Panc1 (cell line): ENCODE measurements at regions not wholly inside any gene's neighbourhood (a gene's known extent, or its start where the extent isn't known, plus 50 kb on each side); places are given as distances from the start of the nearest gene placed in this dataset.

Experiments used
- ATAC-seq: fragments of 200-7000 bp; cut with Tn5 transposase; 2 replicates; pipeline ENCODE4 v1.9.1; 2020; ENCODE audit warnings: mild to moderate bottlenecking, moderate library complexity
- BruUV-seq: library from RNA; stranded (reverse); fragments of 400-500 nt; replicated peaks from 2 replicates; lab custom pipeline; 2021; lab: Mats Ljungman, UMichigan
- CTCF ChIA-PET: fragments of 300-600 bp; sonication (Branson Sonifier 250); formaldehyde crosslinking; loops from one replicate; lab custom pipeline; 2022; ENCODE audit warnings: antibody characterized with exemption; lab: Charles Lee
- POLR2A ChIA-PET: fragments of 300-600 bp; sonication (Branson Sonifier 250); formaldehyde crosslinking; loops from one replicate; lab custom pipeline; 2022; ENCODE audit warnings: antibody characterized with exemption; lab: Charles Lee
- DNase-seq: peaks from one replicate; pipeline ENCODE4 v3.0.0-alpha.2; 2010; ENCODE audit warnings: low read depth, low spot score
- H3K27ac ChIP-seq: 2 replicates; pipeline ENCODE4 v1.5.1; 2011; ENCODE audit warnings: mild to moderate bottlenecking, low read length, inconsistent platforms
- H3K27me3 ChIP-seq: fragments of 200-500 bp; sonication (Bioruptor generic); 2 replicates; pipeline ENCODE4 v1.6.0; 2014; ENCODE audit warnings: low read length, inconsistent platforms; ENCODE audit not compliant: control insufficient read depth, insufficient read depth
- H3K36me3 ChIP-seq: fragments of 200-500 bp; sonication (Bioruptor generic); 2 replicates; pipeline ENCODE4 v1.5.1; 2014; ENCODE audit warnings: inconsistent platforms, mild to moderate bottlenecking, low read length, moderate library complexity; ENCODE audit not compliant: control insufficient read depth, insufficient read depth
- H3K4me1 ChIP-seq: 2 replicates; pipeline ENCODE4 v1.5.1; 2011; ENCODE audit warnings: inconsistent platforms, mild to moderate bottlenecking, low read length, moderate library complexity; ENCODE audit not compliant: control insufficient read depth, insufficient read depth
- H3K4me3 ChIP-seq, 2 experiments: 2 replicates each; pipeline ENCODE4 v1.5.1; 2011 to 2012; ENCODE audit warnings: low read depth in 2 of 2, low read length in 2 of 2, mild to moderate bottlenecking in 2 of 2, inconsistent platforms in 1 of 2, moderate library complexity in 1 of 2
- H3K9me3 ChIP-seq: fragments of 200-500 bp; sonication (Bioruptor generic); 2 replicates; pipeline ENCODE4 v1.5.1; 2014; ENCODE audit warnings: low read depth, mild to moderate bottlenecking, inconsistent platforms, low read length, moderate library complexity; ENCODE audit not compliant: control insufficient read depth, insufficient read depth
- POLR2AphosphoS5 ChIP-seq: IDR thresholded peaks from 2 replicates; pipeline ENCODE4 v1.6.1; 2012; ENCODE audit warnings: mild to moderate bottlenecking, low read depth, low read length, moderate library complexity
- SIN3A ChIP-seq: IDR thresholded peaks from 2 replicates; pipeline ENCODE4 v1.6.1; 2012; ENCODE audit warnings: low read depth, mild to moderate bottlenecking, low read length, moderate library complexity, borderline replicate concordance; ENCODE audit not compliant: insufficient read depth
- TCF7L2 ChIP-seq: IDR thresholded peaks from 2 replicates; pipeline ENCODE4 v1.6.1; 2011; ENCODE audit warnings: mild to moderate bottlenecking, low read depth, low read length, inconsistent platforms
- in situ Hi-C: cut with HindIII; loops from 2 replicates; pipeline ENCODE4 v1.10.0; 2016; ENCODE audit warnings: low sequenced_read_pairs, low pct_unique_long_range_greater_than_20kb
- intact Hi-C: fragments of 100-400 bp; cut with micrococcal nuclease; formaldehyde crosslinking; loops from one replicate; pipeline ENCODE4 v1.10.0; 2022; ENCODE audit not compliant: unreplicated experiment
- TF ChIP-seq, protein P1 (sequence below), 2 experiments: IDR thresholded peaks; 2 replicates each; pipeline ENCODE4 v1.6.1; 2011 to 2012; ENCODE audit warnings: low read depth in 2 of 2, control low read depth in 1 of 2, low read length in 1 of 2, mild to moderate bottlenecking in 1 of 2, moderate library complexity in 1 of 2; ENCODE audit not compliant: insufficient read depth in 1 of 2
- TF ChIP-seq, protein P2 (sequence below): fragments of 450-650 bp; IDR thresholded peaks from 2 replicates; pipeline ENCODE4 v1.5.1; 2017; ENCODE audit warnings: mild to moderate bottlenecking

DNA sequence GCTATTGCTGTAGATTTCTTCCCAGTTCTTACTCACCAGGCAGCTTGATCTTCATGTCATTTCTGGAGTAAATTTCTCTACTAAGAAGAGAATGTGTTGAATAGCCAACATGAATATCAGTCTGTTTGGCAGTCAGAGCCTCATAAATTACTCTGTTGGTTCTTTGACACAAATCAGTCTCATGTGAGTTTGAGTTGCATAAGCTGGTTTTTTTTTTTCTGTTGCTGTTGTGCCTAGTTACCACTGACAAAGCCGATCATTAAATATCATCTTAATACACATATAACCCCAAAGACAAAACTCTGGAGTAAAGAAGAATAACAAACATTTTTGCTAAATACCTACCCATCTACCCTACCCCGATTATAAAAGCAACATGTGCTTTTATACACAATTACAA is 240.5 kb upstream of the KCNJ16 start:
- Histone ChIP-seq H3K4me3 (no peak overlapping the region), H3K27ac (no peak overlapping the region), H3K4me1 (no peaks in the 10 kb centered on the region), H3K27me3 (no peaks in the 10 kb centered on the region), H3K9me3 (no peaks in the 10 kb centered on the region), H3K36me3 (no peaks in the 10 kb centered on the region)
- no TSS peak for BruUV-seq
- ChIA-PET POLR2A (no interaction called here), CTCF (no interaction called here)
- no peak for DNase-seq
- no peak for ATAC-seq
- in situ Hi-C loops = no loop called here
- TF ChIP-seq, protein P1, sequence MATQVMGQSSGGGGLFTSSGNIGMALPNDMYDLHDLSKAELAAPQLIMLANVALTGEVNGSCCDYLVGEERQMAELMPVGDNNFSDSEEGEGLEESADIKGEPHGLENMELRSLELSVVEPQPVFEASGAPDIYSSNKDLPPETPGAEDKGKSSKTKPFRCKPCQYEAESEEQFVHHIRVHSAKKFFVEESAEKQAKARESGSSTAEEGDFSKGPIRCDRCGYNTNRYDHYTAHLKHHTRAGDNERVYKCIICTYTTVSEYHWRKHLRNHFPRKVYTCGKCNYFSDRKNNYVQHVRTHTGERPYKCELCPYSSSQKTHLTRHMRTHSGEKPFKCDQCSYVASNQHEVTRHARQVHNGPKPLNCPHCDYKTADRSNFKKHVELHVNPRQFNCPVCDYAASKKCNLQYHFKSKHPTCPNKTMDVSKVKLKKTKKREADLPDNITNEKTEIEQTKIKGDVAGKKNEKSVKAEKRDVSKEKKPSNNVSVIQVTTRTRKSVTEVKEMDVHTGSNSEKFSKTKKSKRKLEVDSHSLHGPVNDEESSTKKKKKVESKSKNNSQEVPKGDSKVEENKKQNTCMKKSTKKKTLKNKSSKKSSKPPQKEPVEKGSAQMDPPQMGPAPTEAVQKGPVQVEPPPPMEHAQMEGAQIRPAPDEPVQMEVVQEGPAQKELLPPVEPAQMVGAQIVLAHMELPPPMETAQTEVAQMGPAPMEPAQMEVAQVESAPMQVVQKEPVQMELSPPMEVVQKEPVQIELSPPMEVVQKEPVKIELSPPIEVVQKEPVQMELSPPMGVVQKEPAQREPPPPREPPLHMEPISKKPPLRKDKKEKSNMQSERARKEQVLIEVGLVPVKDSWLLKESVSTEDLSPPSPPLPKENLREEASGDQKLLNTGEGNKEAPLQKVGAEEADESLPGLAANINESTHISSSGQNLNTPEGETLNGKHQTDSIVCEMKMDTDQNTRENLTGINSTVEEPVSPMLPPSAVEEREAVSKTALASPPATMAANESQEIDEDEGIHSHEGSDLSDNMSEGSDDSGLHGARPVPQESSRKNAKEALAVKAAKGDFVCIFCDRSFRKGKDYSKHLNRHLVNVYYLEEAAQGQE (IDR thresholded peaks at IDR 0.05; ENCODE audit: insufficient read depth in 1 of 2, low read depth in 2 of 2, low read length in 1 of 2) = no peak
- TF ChIP-seq, protein P2, sequence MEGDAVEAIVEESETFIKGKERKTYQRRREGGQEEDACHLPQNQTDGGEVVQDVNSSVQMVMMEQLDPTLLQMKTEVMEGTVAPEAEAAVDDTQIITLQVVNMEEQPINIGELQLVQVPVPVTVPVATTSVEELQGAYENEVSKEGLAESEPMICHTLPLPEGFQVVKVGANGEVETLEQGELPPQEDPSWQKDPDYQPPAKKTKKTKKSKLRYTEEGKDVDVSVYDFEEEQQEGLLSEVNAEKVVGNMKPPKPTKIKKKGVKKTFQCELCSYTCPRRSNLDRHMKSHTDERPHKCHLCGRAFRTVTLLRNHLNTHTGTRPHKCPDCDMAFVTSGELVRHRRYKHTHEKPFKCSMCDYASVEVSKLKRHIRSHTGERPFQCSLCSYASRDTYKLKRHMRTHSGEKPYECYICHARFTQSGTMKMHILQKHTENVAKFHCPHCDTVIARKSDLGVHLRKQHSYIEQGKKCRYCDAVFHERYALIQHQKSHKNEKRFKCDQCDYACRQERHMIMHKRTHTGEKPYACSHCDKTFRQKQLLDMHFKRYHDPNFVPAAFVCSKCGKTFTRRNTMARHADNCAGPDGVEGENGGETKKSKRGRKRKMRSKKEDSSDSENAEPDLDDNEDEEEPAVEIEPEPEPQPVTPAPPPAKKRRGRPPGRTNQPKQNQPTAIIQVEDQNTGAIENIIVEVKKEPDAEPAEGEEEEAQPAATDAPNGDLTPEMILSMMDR = no peak
- TF ChIP-seq POLR2AphosphoS5 = no peak
- intact Hi-C loops = no loop called here

DNA sequence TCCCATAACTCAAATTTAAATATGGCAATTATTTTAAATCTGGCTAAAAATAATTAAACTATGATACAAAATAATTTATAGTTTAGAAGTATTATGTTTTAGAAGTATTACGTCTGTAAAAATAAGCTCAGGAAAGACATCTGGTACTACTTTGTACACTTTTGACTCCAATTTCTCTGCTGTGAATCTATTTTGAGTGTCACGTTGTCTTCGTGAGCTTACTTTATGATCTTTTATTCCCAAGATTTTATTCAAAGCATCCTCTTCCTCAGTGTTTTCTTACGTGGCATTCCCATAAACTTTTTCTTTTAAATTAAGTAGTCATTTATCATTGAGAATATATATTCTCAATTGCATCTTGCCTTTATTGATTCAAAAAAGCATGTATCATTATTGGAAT is 223.3 kb upstream of the KCNJ16 start:
- Histone ChIP-seq H3K4me3 (no peak overlapping the region), H3K4me1 (0 out of 2 replicates have a peak, but pooled peaks cover 2% of the 10 kb centered on the region), H3K27me3 (no peaks in the 10 kb centered on the region), H3K36me3 (no peaks in the 10 kb centered on the region), H3K9me3 (no peaks in the 10 kb centered on the region; the same call in 1 of the 2 replicates), H3K27ac (no peak overlapping the region)
- intact Hi-C loops = no loop called here
- ATAC-seq (no peak), DNase-seq (no peak)
- ChIA-PET POLR2A (no interaction called here), CTCF (no interaction called here)
- in situ Hi-C loops = no loop called here
- BruUV-seq = no TSS peak
- TF ChIP-seq, protein P2 = no peak
- no peak for TF ChIP-seq TCF7L2

DNA sequence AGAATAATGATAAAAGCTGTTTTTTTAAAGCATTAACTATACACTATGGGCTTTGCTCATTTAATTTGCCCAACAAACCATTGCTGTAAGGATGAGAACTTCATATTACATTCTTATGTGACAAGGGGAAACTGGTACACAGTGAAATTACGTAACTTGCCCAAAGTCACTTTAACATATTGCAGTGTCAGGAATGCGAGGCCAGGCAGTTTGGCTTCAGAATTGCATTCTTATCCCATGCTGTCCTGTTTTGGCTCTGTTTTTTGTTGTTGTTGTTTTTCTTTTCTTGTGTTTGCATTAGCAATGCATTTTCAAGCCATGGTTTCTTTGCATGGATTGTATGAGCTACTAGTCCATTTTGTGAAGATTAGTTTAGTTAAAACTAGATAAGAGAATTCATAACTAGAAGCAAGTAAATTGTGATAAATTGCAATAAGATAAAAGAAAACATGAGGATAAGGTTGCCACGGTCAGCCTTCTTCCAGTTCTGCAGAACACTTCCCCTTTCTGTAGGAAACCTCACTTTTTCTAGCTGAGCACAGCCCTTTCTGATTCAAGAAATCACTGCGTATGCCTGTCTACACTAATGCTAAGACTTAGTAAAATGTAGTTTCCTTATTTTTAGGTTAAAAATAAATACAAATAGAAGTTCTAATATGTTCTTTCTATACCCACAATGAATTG is 221.3 kb upstream of the KCNJ16 start:
- DNase-seq = no peak

More for the DNA sequence above, 221.3 kb upstream of the KCNJ16 start:
- Histone ChIP-seq H3K9me3 (no peaks in the 10 kb centered on the region; the same call in none of the 2 replicates), H3K27ac (no peak overlapping the region), H3K36me3 (no peaks in the 10 kb centered on the region), H3K4me3 (no peak overlapping the region), H3K27me3 (no peaks in the 10 kb centered on the region), H3K4me1 (0 out of 2 replicates have a peak, but pooled peaks cover 7% of the 10 kb centered on the region)
- TF ChIP-seq, protein P1 (IDR thresholded peaks at IDR 0.05; ENCODE audit: insufficient read depth in 1 of 2, low read depth in 2 of 2, low read length in 1 of 2) = no peak
- TF ChIP-seq, protein P2 = no peak
- TF ChIP-seq TCF7L2 (no peak), SIN3A (no peak)
- in situ Hi-C loops (no loop called here), intact Hi-C loops (no loop called here)
- no peak for ATAC-seq
- BruUV-seq = no TSS peak
- POLR2A ChIA-PET = no interaction called here
- CTCF ChIA-PET = no interaction called here
